GM23248 (cell line): ENCODE measurements at regions not wholly inside any gene's neighbourhood (a gene's known extent, or its start where the extent isn't known, plus 50 kb on each side); places are given as distances from the start of the nearest gene placed in this dataset.
"Not testable (repeated sequence)": the region's sequence is repeated elsewhere in the genome, so short reads cannot be mapped to it uniquely, and the experiment has no call there.

ENCODE experiments used
- DNase-seq: peaks from one replicate; pipeline ENCODE4 v3.0.0-alpha.2; 2015
- H2AFZ ChIP-seq: fragments of 200-600 bp; sonication (generic); 2 replicates; pipeline ENCODE4 v1.6.1; 2016; ENCODE audit warnings: antibody characterized with exemption
- H3F3A ChIP-seq: fragments of 200-600 bp; sonication (generic); 2 replicates; pipeline ENCODE4 v1.6.1; 2016; ENCODE audit warnings: mild to moderate bottlenecking, antibody characterized with exemption, mixed run types; ENCODE audit not compliant: insufficient read depth
- H3K27ac ChIP-seq: fragments of 200-600 bp; sonication (generic); 2 replicates; pipeline ENCODE4 v1.5.1; 2016; ENCODE audit warnings: mild to moderate bottlenecking
- H3K27me3 ChIP-seq: fragments of 200-600 bp; sonication (generic); replicated peaks from 2 replicates; pipeline ENCODE4 v1.6.1; 2016; ENCODE audit warnings: mild to moderate bottlenecking; ENCODE audit not compliant: insufficient read depth
- H3K36me3 ChIP-seq: fragments of 200-600 bp; sonication (generic); 2 replicates; pipeline ENCODE4 v1.6.1; 2016; ENCODE audit warnings: low read depth, mild to moderate bottlenecking
- H3K4me1 ChIP-seq: fragments of 200-600 bp; sonication (generic); 2 replicates; pipeline ENCODE4 v1.6.1; 2016; ENCODE audit warnings: mild to moderate bottlenecking; ENCODE audit not compliant: insufficient read depth
- H3K4me2 ChIP-seq: fragments of 200-600 bp; sonication (generic); one replicate; pipeline ENCODE4 v1.6.1; 2016; ENCODE audit warnings: mild to moderate bottlenecking; ENCODE audit not compliant: unreplicated experiment
- H3K4me3 ChIP-seq: fragments of 200-600 bp; sonication (generic); 2 replicates; pipeline ENCODE4 v1.5.1; 2016; ENCODE audit warnings: mild to moderate bottlenecking
- H3K79me2 ChIP-seq: fragments of 200-600 bp; sonication (generic); 2 replicates; pipeline ENCODE4 v1.6.1; 2016; ENCODE audit warnings: mild to moderate bottlenecking; ENCODE audit not compliant: insufficient read depth
- H3K9ac ChIP-seq: fragments of 200-600 bp; sonication (generic); 2 replicates; pipeline ENCODE4 v1.6.1; 2016; ENCODE audit warnings: mild to moderate bottlenecking
- H3K9me2 ChIP-seq: fragments of 200-600 bp; sonication (generic); 2 replicates; pipeline ENCODE4 v1.6.1; 2016; ENCODE audit warnings: mixed run types, mild to moderate bottlenecking, moderate library complexity; ENCODE audit not compliant: insufficient read depth
- H3K9me3 ChIP-seq: fragments of 200-600 bp; sonication (generic); one replicate; pipeline ENCODE4 v1.6.1; 2017; ENCODE audit warnings: low read depth
- H4K20me1 ChIP-seq: fragments of 200-600 bp; sonication (generic); 2 replicates; pipeline ENCODE4 v1.6.0; 2016; ENCODE audit not compliant: insufficient read depth
- EZH2 ChIP-seq: fragments of 200-600 bp; sonication (generic); IDR thresholded peaks from 2 replicates; pipeline ENCODE4 v1.6.1; 2018; ENCODE audit warnings: antibody characterized with exemption, mild to moderate bottlenecking; ENCODE audit not compliant: insufficient read depth, poor library complexity, severe bottlenecking
- EZH2phosphoT487 ChIP-seq: fragments of 200-600 bp; sonication (generic); IDR thresholded peaks from 2 replicates; pipeline ENCODE4 v1.6.1; 2018; ENCODE audit warnings: antibody characterized with exemption, moderate library complexity, mild to moderate bottlenecking, low read depth; ENCODE audit not compliant: insufficient read depth
- WGBS, 2 experiments: methylation state at CpG; one replicate each; pipeline ENCODE4 v1.1.6; 2015 to 2017; ENCODE audit warnings: low lambda C conversion rate in 2 of 2, low coverage in 1 of 2; ENCODE audit errors: missing lambda C conversion rate in 2 of 2; 5-methylcytosine and 5-hydroxymethylcytosine counted together
- in situ Hi-C: fragments of 300-500 bp; cut with MboI; formaldehyde crosslinking; loops from 2 replicates; pipeline ENCODE4 v1.15.0; 2020

- in situ Hi-C loops, H2AFZ ChIP-seq, H3K9ac ChIP-seq, H3K4me1 ChIP-seq, H3K4me3 ChIP-seq, DNase-seq, H3F3A ChIP-seq, H3K9me2 ChIP-seq, H3K27ac ChIP-seq, H3K9me3 ChIP-seq, H3K79me2 ChIP-seq, H3K4me2 ChIP-seq, H3K36me3 ChIP-seq, H3K27me3 ChIP-seq, H4K20me1 ChIP-seq: not testable (repeated sequence)
- WGBS, 2 experiments = 93 to 100% methylated on average over 1 of the region's 1 CpG
Observed at GRCh38 chr5:122209601-122210000, 80.3 kb downstream of the ZNF474 start.

- TF ChIP-seq EZH2 (no peak), EZH2phosphoT487 (no peak)
- no peak for DNase-seq
- in situ Hi-C loops = no loop called here
Observed at GRCh38 chr5:122218778-122219177, 89.4 kb downstream of the ZNF474 start.

GRCh38 chr5:122219436-122220166 is 90.3 kb downstream of the ZNF474 start:
- H3K27me3 ChIP-seq = no peaks in the 10 kb centered on the region
- no peaks in the 10 kb centered on the region for H3K79me2 ChIP-seq
- no peaks in the 10 kb centered on the region for H3F3A ChIP-seq
- no peaks in the 10 kb centered on the region for H4K20me1 ChIP-seq
- H3K4me2 ChIP-seq = no peak overlapping the region
- WGBS, 2 experiments = 58 to 68% methylated on average over 8 of the region's 8 CpGs
- no peaks in the 10 kb centered on the region for H3K4me1 ChIP-seq
- H3K36me3 ChIP-seq = no peaks in the 10 kb centered on the region
- no peaks in the 10 kb centered on the region for H3K9me2 ChIP-seq
- in situ Hi-C loops = no loop called here
- no peaks in the 10 kb centered on the region for H3K9me3 ChIP-seq
- H2AFZ ChIP-seq = no peak overlapping the region
- TF ChIP-seq EZH2phosphoT487 (no peak), EZH2 (no peak)
- no peak overlapping the region for H3K27ac ChIP-seq
- DNase-seq = no peak
- no peak overlapping the region for H3K4me3 ChIP-seq
- no peak overlapping the region for H3K9ac ChIP-seq

More at GRCh38 chr5:122218778-122219177, 89.4 kb downstream of the ZNF474 start:
- no peaks in the 10 kb centered on the region for H3K27me3 ChIP-seq
- H3K4me1 ChIP-seq = no peaks in the 10 kb centered on the region
- H3K9me3 ChIP-seq = no peaks in the 10 kb centered on the region
- H3K4me2 ChIP-seq = no peak overlapping the region
- no peak overlapping the region for H3K27ac ChIP-seq
- no peaks in the 10 kb centered on the region for H3F3A ChIP-seq
- H3K9ac ChIP-seq = no peak overlapping the region
- H3K4me3 ChIP-seq = no peak overlapping the region
- no peaks in the 10 kb centered on the region for H3K79me2 ChIP-seq
- H4K20me1 ChIP-seq = no peaks in the 10 kb centered on the region
- no peaks in the 10 kb centered on the region for H3K9me2 ChIP-seq
- no peak overlapping the region for H2AFZ ChIP-seq
- no peaks in the 10 kb centered on the region for H3K36me3 ChIP-seq

- no peaks in the 10 kb centered on the region for H3K9me3 ChIP-seq
- WGBS, 2 experiments = 20 to 27% methylated on average over 5 of the region's 5 CpGs
- no peak overlapping the region for H3K27ac ChIP-seq
- no peaks in the 10 kb centered on the region for H3K27me3 ChIP-seq
- H3K79me2 ChIP-seq = no peaks in the 10 kb centered on the region
- H3K9ac ChIP-seq = no peak overlapping the region
- DNase-seq = no peak
- no peaks in the 10 kb centered on the region for H3K36me3 ChIP-seq
- H3K4me1 ChIP-seq = no peaks in the 10 kb centered on the region
- no peaks in the 10 kb centered on the region for H4K20me1 ChIP-seq
- H3K4me2 ChIP-seq = no peak overlapping the region
- in situ Hi-C loops = no loop called here
- no peak for TF ChIP-seq EZH2
- TF ChIP-seq EZH2phosphoT487 = no peak
- H2AFZ ChIP-seq = no peak overlapping the region
- no peaks in the 10 kb centered on the region for H3F3A ChIP-seq
- no peak overlapping the region for H3K4me3 ChIP-seq
- H3K9me2 ChIP-seq = no peaks in the 10 kb centered on the region
Observed at GRCh38 chr5:122220511-122220910, 91.2 kb downstream of the ZNF474 start.

DNA sequence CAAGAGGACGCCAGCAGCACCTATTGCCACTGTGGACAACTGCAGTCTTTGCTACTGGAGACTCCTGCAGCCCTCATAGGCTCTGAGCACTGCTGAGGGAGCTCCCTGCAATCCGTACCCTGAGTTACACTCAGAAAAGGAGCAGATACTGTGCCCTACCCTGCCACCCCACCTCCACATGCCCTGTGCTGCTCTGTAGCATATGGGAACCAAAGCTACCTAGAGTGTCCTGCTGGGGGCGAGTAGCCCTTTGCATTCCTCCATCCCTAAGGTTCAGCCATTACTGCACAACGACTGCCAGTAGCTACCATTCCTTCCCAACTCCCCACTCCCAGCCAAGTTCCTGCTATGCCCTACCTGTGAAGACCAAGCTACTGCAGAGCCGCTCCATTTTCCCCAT is 90.2 kb upstream of the SNCAIP start:
- Histone ChIP-seq H3K9me2 (no peaks in the 10 kb centered on the region), H2AFZ (no peak overlapping the region), H3K4me1 (no peaks in the 10 kb centered on the region), H3K27ac (no peak overlapping the region), H3K4me2 (no peak overlapping the region), H3K9ac (no peak overlapping the region), H3K79me2 (no peaks in the 10 kb centered on the region), H3F3A (no peaks in the 10 kb centered on the region), H4K20me1 (no peaks in the 10 kb centered on the region), H3K9me3 (no peaks in the 10 kb centered on the region), H3K4me3 (no peak overlapping the region), H3K27me3 (no peaks in the 10 kb centered on the region), H3K36me3 (no peaks in the 10 kb centered on the region)
- no peak for TF ChIP-seq EZH2
- no peak for TF ChIP-seq EZH2phosphoT487
- in situ Hi-C loops = no loop called here
- DNase-seq = no peak
- WGBS, 2 experiments = 48 to 52% methylated on average over 5 of the region's 5 CpGs
